MM.1S (cell line): ENCODE measurements at regions not wholly inside any gene's neighbourhood (a gene's known extent, or its start where the extent isn't known, plus 50 kb on each side); places are given as distances from the start of the nearest gene placed in this dataset.

Source experiments
- DNase-seq: peaks from one replicate; pipeline ENCODE4 v3.0.0-alpha.2; 2015
- H2AFZ ChIP-seq: fragments of 300-600 bp; sonication (generic); 2 replicates; pipeline ENCODE4 v1.6.0; 2016; ENCODE audit warnings: antibody characterized with exemption, low read length
- H3F3A ChIP-seq: fragments of 300-600 bp; sonication (generic); 2 replicates; pipeline ENCODE4 v1.6.1; 2016; ENCODE audit warnings: mild to moderate bottlenecking, antibody characterized with exemption, low read length, moderate library complexity, mixed read lengths; ENCODE audit not compliant: insufficient read depth
- H3K27ac ChIP-seq: fragments of 300-600 bp; sonication (generic); 2 replicates; pipeline ENCODE4 v1.5.1; 2016; ENCODE audit warnings: mild to moderate bottlenecking, low read length
- H3K27me3 ChIP-seq: fragments of 300-600 bp; sonication (generic); replicated peaks from 2 replicates; pipeline ENCODE4 v1.6.0; 2016; ENCODE audit warnings: low read length; ENCODE audit not compliant: insufficient read depth
- H3K36me3 ChIP-seq: fragments of 300-600 bp; sonication (generic); replicated peaks from 2 replicates; pipeline ENCODE4 v1.6.1; 2016; ENCODE audit warnings: mild to moderate bottlenecking, low read length, mixed read lengths; ENCODE audit not compliant: insufficient read depth
- H3K4me1 ChIP-seq: fragments of 300-600 bp; sonication (generic); 2 replicates; pipeline ENCODE4 v1.6.1; 2016; ENCODE audit warnings: low read length, mixed read lengths
- H3K4me2 ChIP-seq: fragments of 300-600 bp; sonication (generic); 2 replicates; pipeline ENCODE4 v1.6.0; 2016; ENCODE audit warnings: low read depth, low read length
- H3K4me3 ChIP-seq: fragments of 300-600 bp; sonication (generic); 2 replicates; pipeline ENCODE4 v1.5.1; 2016; ENCODE audit warnings: low read length, mixed read lengths
- H3K79me2 ChIP-seq: fragments of 300-600 bp; sonication (generic); 2 replicates; pipeline ENCODE4 v1.6.1; 2016; ENCODE audit warnings: mixed run types, low read length, mixed read lengths
- H3K9ac ChIP-seq: fragments of 300-600 bp; sonication (generic); 2 replicates; pipeline ENCODE4 v1.6.1; 2016; ENCODE audit warnings: low read length, mixed read lengths
- H3K9me2 ChIP-seq: fragments of 300-600 bp; sonication (generic); replicated peaks from 2 replicates; pipeline ENCODE4 v1.6.1; 2016; ENCODE audit warnings: mild to moderate bottlenecking, low read length, mixed read lengths; ENCODE audit not compliant: insufficient read depth
- H3K9me3 ChIP-seq: fragments of 300-600 bp; sonication (generic); replicated peaks from 2 replicates; pipeline ENCODE4 v1.6.1; 2016; ENCODE audit warnings: mild to moderate bottlenecking, low read length, mixed read lengths; ENCODE audit not compliant: insufficient read depth
- H4K20me1 ChIP-seq: fragments of 300-600 bp; sonication (generic); 2 replicates; pipeline ENCODE4 v1.6.1; 2016; ENCODE audit warnings: mild to moderate bottlenecking, low read length, moderate library complexity, mixed read lengths; ENCODE audit not compliant: insufficient read depth
- EZH2 ChIP-seq: fragments of 300-600 bp; sonication (generic); optimal IDR thresholded peaks from 2 replicates; pipeline ENCODE3; 2017; ENCODE audit warnings: low read depth, mild to moderate bottlenecking, antibody characterized with exemption, low read length, mixed read lengths
- EZH2phosphoT487 ChIP-seq: fragments of 300-600 bp; sonication (generic); IDR thresholded peaks from 2 replicates; pipeline ENCODE4 v1.6.1; 2018; ENCODE audit warnings: antibody characterized with exemption, low read length
- TF ChIP-seq, protein P1 (sequence below): fragments of 300-600 bp; sonication (generic); IDR thresholded peaks from 2 replicates; pipeline ENCODE4 v1.5.1; 2016; ENCODE audit warnings: antibody characterized with exemption, low read length, mixed read lengths

DNA sequence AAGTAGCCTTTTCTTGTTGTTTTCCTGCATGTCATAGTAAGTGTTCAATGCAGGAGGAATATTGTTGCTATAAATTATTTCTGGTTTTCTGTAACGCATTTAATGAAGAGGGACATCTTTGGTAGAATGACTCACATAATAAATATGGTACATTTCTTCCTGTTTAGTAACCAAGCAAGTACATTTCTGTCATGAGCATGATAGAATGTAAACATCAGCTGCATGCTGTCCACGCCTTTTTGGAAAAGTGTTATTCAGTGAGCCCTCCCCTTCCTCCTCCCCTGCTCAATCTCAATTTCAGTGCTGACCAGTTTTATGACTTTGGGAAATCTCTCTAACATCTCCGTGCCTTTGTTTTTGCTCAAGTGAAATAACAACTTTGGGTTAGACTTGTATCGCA, 664.0 kb downstream of the XPNPEP1 start:
- no peaks in the 10 kb centered on the region for H3K27me3 ChIP-seq
- no peaks in the 10 kb centered on the region for H3K4me1 ChIP-seq
- H3K9ac ChIP-seq = no peak overlapping the region
- no peaks in the 10 kb centered on the region for H3K79me2 ChIP-seq
- TF ChIP-seq EZH2 = no peak
- H4K20me1 ChIP-seq = no peaks in the 10 kb centered on the region
- no peaks in the 10 kb centered on the region for H3K9me2 ChIP-seq
- H3F3A ChIP-seq = no peaks in the 10 kb centered on the region
- H3K9me3 ChIP-seq = no peaks in the 10 kb centered on the region
- DNase-seq = no peak
- H3K27ac ChIP-seq = no peak overlapping the region
- H2AFZ ChIP-seq = no peak overlapping the region
- H3K36me3 ChIP-seq = no peaks in the 10 kb centered on the region
- no peak overlapping the region for H3K4me3 ChIP-seq
- H3K4me2 ChIP-seq = no peak overlapping the region

DNA sequence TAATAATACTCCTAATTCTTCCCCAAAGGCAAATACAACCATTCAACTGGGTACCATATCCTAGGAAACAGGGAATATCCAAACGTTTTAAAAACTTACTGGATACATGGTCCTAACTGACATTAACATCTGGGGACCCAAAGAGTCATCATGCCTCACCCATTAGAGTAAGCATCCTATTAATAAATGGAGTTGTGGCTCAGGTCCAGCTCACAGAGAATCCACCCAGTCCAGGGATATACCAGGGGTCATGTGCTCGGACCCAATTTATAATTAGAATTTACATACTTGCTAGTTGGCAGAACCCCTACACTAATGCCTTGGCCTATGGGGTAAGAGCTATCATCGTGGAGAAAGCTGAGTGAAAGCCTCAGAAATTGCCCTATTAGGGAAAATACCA, 670.0 kb downstream of the XPNPEP1 start:
- no peak overlapping the region for H3K4me3 ChIP-seq
- no peaks in the 10 kb centered on the region for H3K36me3 ChIP-seq
- H3K9me2 ChIP-seq = no peaks in the 10 kb centered on the region
- H3K9me3 ChIP-seq = no peaks in the 10 kb centered on the region
- DNase-seq = no peak
- no peak overlapping the region for H3K27ac ChIP-seq
- H4K20me1 ChIP-seq = no peaks in the 10 kb centered on the region
- no peak overlapping the region for H2AFZ ChIP-seq
- no peak overlapping the region for H3K9ac ChIP-seq
- TF ChIP-seq, protein P1, sequence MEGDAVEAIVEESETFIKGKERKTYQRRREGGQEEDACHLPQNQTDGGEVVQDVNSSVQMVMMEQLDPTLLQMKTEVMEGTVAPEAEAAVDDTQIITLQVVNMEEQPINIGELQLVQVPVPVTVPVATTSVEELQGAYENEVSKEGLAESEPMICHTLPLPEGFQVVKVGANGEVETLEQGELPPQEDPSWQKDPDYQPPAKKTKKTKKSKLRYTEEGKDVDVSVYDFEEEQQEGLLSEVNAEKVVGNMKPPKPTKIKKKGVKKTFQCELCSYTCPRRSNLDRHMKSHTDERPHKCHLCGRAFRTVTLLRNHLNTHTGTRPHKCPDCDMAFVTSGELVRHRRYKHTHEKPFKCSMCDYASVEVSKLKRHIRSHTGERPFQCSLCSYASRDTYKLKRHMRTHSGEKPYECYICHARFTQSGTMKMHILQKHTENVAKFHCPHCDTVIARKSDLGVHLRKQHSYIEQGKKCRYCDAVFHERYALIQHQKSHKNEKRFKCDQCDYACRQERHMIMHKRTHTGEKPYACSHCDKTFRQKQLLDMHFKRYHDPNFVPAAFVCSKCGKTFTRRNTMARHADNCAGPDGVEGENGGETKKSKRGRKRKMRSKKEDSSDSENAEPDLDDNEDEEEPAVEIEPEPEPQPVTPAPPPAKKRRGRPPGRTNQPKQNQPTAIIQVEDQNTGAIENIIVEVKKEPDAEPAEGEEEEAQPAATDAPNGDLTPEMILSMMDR = no peak
- TF ChIP-seq EZH2 (no peak), EZH2phosphoT487 (no peak)
- H3F3A ChIP-seq = no peaks in the 10 kb centered on the region
- no peaks in the 10 kb centered on the region for H3K27me3 ChIP-seq
- no peaks in the 10 kb centered on the region for H3K4me1 ChIP-seq
- H3K79me2 ChIP-seq = no peaks in the 10 kb centered on the region
- no peak overlapping the region for H3K4me2 ChIP-seq

DNA sequence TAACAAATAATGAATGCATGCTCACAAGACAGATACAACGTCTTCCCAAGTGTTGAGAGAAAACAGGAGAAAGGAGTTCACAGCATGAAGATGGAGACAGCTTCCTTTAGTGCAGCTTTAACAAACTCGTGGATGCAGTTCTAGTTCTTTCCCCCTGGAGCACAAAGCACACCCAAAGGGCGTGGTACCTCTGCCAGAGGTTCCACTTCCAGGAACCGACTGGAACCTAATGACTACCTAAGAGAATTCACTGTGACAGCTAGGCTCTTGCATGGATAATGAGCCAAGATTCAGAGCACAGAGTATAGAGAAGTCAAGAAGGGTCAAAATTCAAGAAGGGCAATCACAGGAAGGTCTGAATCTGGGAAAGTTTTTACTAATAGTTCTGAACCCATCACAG, 673.2 kb downstream of the XPNPEP1 start:
- Histone ChIP-seq H4K20me1 (no peaks in the 10 kb centered on the region), H3K4me1 (no peaks in the 10 kb centered on the region), H3K4me3 (no peak overlapping the region), H3K79me2 (no peaks in the 10 kb centered on the region), H3K36me3 (no peaks in the 10 kb centered on the region), H3K9ac (no peak overlapping the region), H3K9me2 (no peaks in the 10 kb centered on the region), H3K9me3 (no peaks in the 10 kb centered on the region), H3K27ac (no peak overlapping the region), H3F3A (no peaks in the 10 kb centered on the region), H3K27me3 (no peaks in the 10 kb centered on the region), H3K4me2 (no peak overlapping the region), H2AFZ (no peak overlapping the region)
- TF ChIP-seq EZH2 (no peak), EZH2phosphoT487 (no peak)
- TF ChIP-seq, protein P1 = no peak
- DNase-seq = no peak

DNA sequence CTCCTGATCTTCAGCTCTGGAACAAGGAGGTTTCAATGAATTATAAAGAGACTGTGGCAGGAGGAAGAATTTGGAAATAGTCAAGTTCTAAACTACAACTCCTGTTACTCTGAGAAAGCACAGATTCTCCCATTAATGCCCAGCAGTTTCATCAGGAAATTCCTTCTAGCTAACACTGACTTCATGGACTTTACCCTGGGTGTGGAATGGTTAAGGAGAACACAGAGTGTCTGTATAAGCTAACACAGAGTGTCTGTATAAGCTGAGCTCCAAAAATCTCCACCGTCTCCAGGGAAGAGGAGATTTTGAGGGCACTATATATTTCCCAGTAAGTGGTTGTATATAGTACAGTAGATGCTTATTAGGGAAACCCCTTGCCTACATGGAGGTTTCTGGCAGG, 675.5 kb downstream of the XPNPEP1 start:
- Histone ChIP-seq H3K9me3 (no peaks in the 10 kb centered on the region), H3K9ac (no peak overlapping the region), H3K9me2 (no peaks in the 10 kb centered on the region), H3K4me2 (no peak overlapping the region), H3K27ac (no peak overlapping the region), H3K27me3 (no peaks in the 10 kb centered on the region), H3K4me1 (no peaks in the 10 kb centered on the region), H3K79me2 (no peaks in the 10 kb centered on the region), H3K4me3 (no peak overlapping the region), H3K36me3 (no peaks in the 10 kb centered on the region), H3F3A (no peaks in the 10 kb centered on the region), H4K20me1 (no peaks in the 10 kb centered on the region), H2AFZ (no peak overlapping the region)
- DNase-seq = no peak
- TF ChIP-seq, protein P1 = no peak
- TF ChIP-seq EZH2phosphoT487 (no peak), EZH2 (no peak)
